Endothelial cell (in vitro differentiated cells): ENCODE measurements at regions not wholly inside any gene's neighbourhood (a gene's known extent, or its start where the extent isn't known, plus 50 kb on each side); places are given as distances from the start of the nearest gene placed in this dataset.
"Not testable (repeated sequence)": the region's sequence is repeated elsewhere in the genome, so short reads cannot be mapped to it uniquely, and the experiment has no call there.

Source experiments
- DNase-seq: peaks from one replicate; pipeline ENCODE4 v3.0.0; 2021; ENCODE audit warnings: low spot score
- H3K27ac Mint-ChIP-seq: one replicate; pipeline ENCODE4 v1.8.0; 2021; ENCODE audit warnings: mixed read lengths, inconsistent platforms; ENCODE audit not compliant: unreplicated experiment
- H3K27me3 Mint-ChIP-seq: one replicate; pipeline ENCODE4 v1.8.0; 2021; ENCODE audit warnings: mild to moderate bottlenecking, moderate library complexity, mixed read lengths, inconsistent platforms; ENCODE audit not compliant: unreplicated experiment
- H3K36me3 Mint-ChIP-seq: one replicate; pipeline ENCODE4 v1.8.0; 2021; ENCODE audit warnings: mild to moderate bottlenecking, low read depth, mixed read lengths, inconsistent platforms; ENCODE audit not compliant: unreplicated experiment
- H3K4me1 Mint-ChIP-seq: one replicate; pipeline ENCODE4 v1.8.0; 2021; ENCODE audit warnings: mild to moderate bottlenecking, mixed read lengths, inconsistent platforms; ENCODE audit not compliant: unreplicated experiment
- H3K4me3 Mint-ChIP-seq: one replicate; pipeline ENCODE4 v1.8.0; 2021; ENCODE audit warnings: mild to moderate bottlenecking, mixed read lengths, inconsistent platforms; ENCODE audit not compliant: unreplicated experiment
- H3K9me3 Mint-ChIP-seq: one replicate; pipeline ENCODE4 v1.8.0; 2021; ENCODE audit warnings: mixed read lengths, inconsistent platforms; ENCODE audit not compliant: unreplicated experiment
- CTCF ChIP-seq: fragments of 200-600 bp; sonication (generic); IDR thresholded peaks from one replicate; pipeline ENCODE4 v1.5.0; 2021; ENCODE audit warnings: antibody characterized with exemption; ENCODE audit not compliant: unreplicated experiment

- no peak for TF ChIP-seq CTCF
- no peaks in the 10 kb centered on the region for H3K4me1 Mint-ChIP-seq
- no peak overlapping the region for H3K4me3 Mint-ChIP-seq
- no peaks in the 10 kb centered on the region for H3K27me3 Mint-ChIP-seq
- no peaks in the 10 kb centered on the region for H3K9me3 Mint-ChIP-seq
- DNase-seq, result no peak
- H3K27ac Mint-ChIP-seq, result no peak overlapping the region
- H3K36me3 Mint-ChIP-seq, result no peaks in the 10 kb centered on the region
These were observed 914.3 kb upstream of the C9orf72 start for GRCh38 chr9:28487561-28487960.

GRCh38 chr9:28491121-28491520 lies 917.8 kb upstream of the C9orf72 start:
- DNase-seq, result no peak
- no peak for TF ChIP-seq CTCF
- H3K36me3 Mint-ChIP-seq, result no peaks in the 10 kb centered on the region
- no peaks in the 10 kb centered on the region for H3K27me3 Mint-ChIP-seq
- H3K4me3 Mint-ChIP-seq, result no peak overlapping the region
- peaks cover 4% of the 10 kb centered on the region for H3K4me1 Mint-ChIP-seq
- H3K27ac Mint-ChIP-seq, result no peak overlapping the region
- no peaks in the 10 kb centered on the region for H3K9me3 Mint-ChIP-seq

GRCh38 chr9:28498168-28498567 lies 924.9 kb upstream of the C9orf72 start:
- not testable (repeated sequence) for H3K9me3 Mint-ChIP-seq, DNase-seq, H3K4me1 Mint-ChIP-seq, H3K4me3 Mint-ChIP-seq, H3K27me3 Mint-ChIP-seq, H3K27ac Mint-ChIP-seq, H3K36me3 Mint-ChIP-seq

- H3K9me3 Mint-ChIP-seq, result no peaks in the 10 kb centered on the region
- peaks cover 6% of the 10 kb centered on the region for H3K4me1 Mint-ChIP-seq
- no peak overlapping the region for H3K27ac Mint-ChIP-seq
- H3K4me3 Mint-ChIP-seq, result no peak overlapping the region
- no peak for TF ChIP-seq CTCF
- H3K27me3 Mint-ChIP-seq, result peaks cover 2% of the 10 kb centered on the region
- H3K36me3 Mint-ChIP-seq, result no peaks in the 10 kb centered on the region
- DNase-seq, result no peak
These were observed 928.9 kb upstream of the C9orf72 start for GRCh38 chr9:28502189-28502588.

GRCh38 chr9:28502741-28503140 lies 929.5 kb upstream of the C9orf72 start:
- DNase-seq, result no peak
- Mint-ChIP-seq H3K4me1 (peaks cover 6% of the 10 kb centered on the region), H3K9me3 (no peaks in the 10 kb centered on the region), H3K36me3 (no peaks in the 10 kb centered on the region), H3K27me3 (peaks cover 2% of the 10 kb centered on the region), H3K27ac (no peak overlapping the region), H3K4me3 (no peak overlapping the region)
- TF ChIP-seq CTCF, result no peak

GRCh38 chr9:28503573-28503972 lies 930.3 kb upstream of the C9orf72 start:
- no peak overlapping the region for H3K27ac Mint-ChIP-seq
- no peak for TF ChIP-seq CTCF
- H3K27me3 Mint-ChIP-seq, result peaks cover under 1% of the 10 kb centered on the region
- H3K4me3 Mint-ChIP-seq, result no peak overlapping the region
- H3K9me3 Mint-ChIP-seq, result no peaks in the 10 kb centered on the region
- no peak for DNase-seq
- H3K36me3 Mint-ChIP-seq, result no peaks in the 10 kb centered on the region
- H3K4me1 Mint-ChIP-seq, result peaks cover 6% of the 10 kb centered on the region
